NT2/D1 (cell line): ENCODE measurements at regions not wholly inside any gene's neighbourhood (a gene's known extent, or its start where the extent isn't known, plus 50 kb on each side); places are given as distances from the start of the nearest gene placed in this dataset.

ENCODE experiments used
- SUZ12 ChIP-seq: IDR thresholded peaks from 2 replicates; pipeline ENCODE4 v1.6.1; 2011; ENCODE audit not compliant: insufficient read length, insufficient read depth; ENCODE audit errors: extremely low read depth
- YY1 ChIP-seq: IDR thresholded peaks from 2 replicates; pipeline ENCODE4 v1.6.1; 2011; ENCODE audit not compliant: insufficient read length, insufficient read depth
- ZNF274 ChIP-seq: IDR thresholded peaks from 2 replicates; pipeline ENCODE4 v1.6.1; 2011; ENCODE audit warnings: mild to moderate bottlenecking, low read depth, low read length

- TF ChIP-seq ZNF274 (no peak), YY1 (no peak), SUZ12 (no peak)
Observed at GRCh38 chr13:20287976-20288375, 55.9 kb upstream of the GJB6 start.
